Endothelial cell of umbilical vein (primary cell): ENCODE measurements at regions not wholly inside any gene's neighbourhood (a gene's known extent, or its start where the extent isn't known, plus 50 kb on each side); places are given as distances from the start of the nearest gene placed in this dataset.

Source experiments
- BruUV-seq: library from RNA; stranded (reverse); fragments of 400-500 nt; replicated peaks from 2 replicates; lab custom pipeline; 2021; lab: Mats Ljungman, UMichigan
- CTCF ChIA-PET: fragments of 300-600, 350-600 bp; sonication (Branson Sonifier 250); formaldehyde crosslinking; loops from one replicate; lab custom pipeline; 2021; ENCODE audit warnings: antibody characterized with exemption, inconsistent platforms; lab: Charles Lee
- POLR2A ChIA-PET: fragments of 300-600, 350-600 bp; sonication (Branson Sonifier 250); formaldehyde crosslinking; loops from one replicate; lab custom pipeline; 2021; ENCODE audit warnings: antibody characterized with exemption, inconsistent platforms; lab: Charles Lee
- DNase-seq: peaks from one replicate; pipeline ENCODE4 v3.0.0-alpha.2; 2011; ENCODE audit warnings: low read depth, low spot score
- FAIRE-seq: peaks from 2 replicates; lab custom pipeline; 2011; peaks lifted over from hg19 to GRCh38; lab: Jason Lieb, UNC
- H2AFZ ChIP-seq: 2 replicates; pipeline ENCODE4 v1.6.0; 2012; ENCODE audit warnings: low read depth, low read length, control low read depth, inconsistent platforms
- H3K27ac ChIP-seq: 2 replicates; pipeline ENCODE4 v1.5.1; 2011; ENCODE audit warnings: low read depth, mild to moderate bottlenecking, control low read depth, low read length, moderate library complexity; ENCODE audit not compliant: insufficient read depth
- H3K27me3 ChIP-seq, 2 experiments: 2 replicates each; pipeline versions ENCODE4 v1.6.0 to v1.6.1; 2011; ENCODE audit warnings: low read length in 2 of 2, mixed read lengths in 1 of 2; ENCODE audit not compliant: control insufficient read depth in 2 of 2, insufficient read depth in 2 of 2
- H3K36me3 ChIP-seq, 2 experiments: 2 replicates in 1 of 2; 3 replicates in 1 of 2; pipeline ENCODE4 v1.5.1; 2011; ENCODE audit warnings: low read length in 2 of 2, mild to moderate bottlenecking in 1 of 2, moderate library complexity in 1 of 2; ENCODE audit not compliant: control insufficient read depth in 2 of 2, insufficient read depth in 2 of 2; ENCODE audit errors: extremely low read depth in 1 of 2
- H3K4me1 ChIP-seq: 3 replicates; pipeline ENCODE4 v1.5.1; 2011; ENCODE audit warnings: mild to moderate bottlenecking, low read length; ENCODE audit not compliant: control insufficient read depth, insufficient read depth; ENCODE audit errors: extremely low read depth
- H3K4me2 ChIP-seq: 2 replicates; pipeline ENCODE4 v1.6.1; 2011; ENCODE audit warnings: low read length, control low read depth, mixed read lengths; ENCODE audit not compliant: insufficient read depth
- H3K4me3 ChIP-seq, 3 experiments: fragments of 200-600 bp in 1 of 3; sonication (generic), shearing (Covaris generic) in 1 of 3; replicated peaks in 1 of 3; 2 replicates each; pipeline ENCODE4 v1.5.1; 2011 to 2016; ENCODE audit warnings: control low read depth in 3 of 3, low read length in 3 of 3, mild to moderate bottlenecking in 2 of 3, inconsistent platforms in 1 of 3, low read depth in 1 of 3, moderate library complexity in 1 of 3; ENCODE audit not compliant: insufficient read depth in 1 of 3
- H3K79me2 ChIP-seq: 2 replicates; pipeline ENCODE4 v1.6.0; 2012; ENCODE audit warnings: low read length, inconsistent platforms; ENCODE audit not compliant: control insufficient read depth, insufficient read depth
- H3K9ac ChIP-seq: replicated peaks from 2 replicates; pipeline ENCODE3; 2011; ENCODE audit warnings: low read length, control low read depth; ENCODE audit not compliant: insufficient read depth; ENCODE audit errors: extremely low read depth
- H3K9me1 ChIP-seq: replicated peaks from 3 replicates; pipeline ENCODE4 v1.6.0; 2011; ENCODE audit warnings: mild to moderate bottlenecking, low read length; ENCODE audit not compliant: control insufficient read depth, insufficient read depth; ENCODE audit errors: extremely low read depth
- H3K9me3 ChIP-seq: replicated peaks from 2 replicates; pipeline ENCODE4 v1.5.1; 2012; ENCODE audit warnings: low read length, inconsistent platforms; ENCODE audit not compliant: control insufficient read depth, insufficient read depth
- H4K20me1 ChIP-seq: replicated peaks from 2 replicates; pipeline ENCODE3; 2011; ENCODE audit warnings: mild to moderate bottlenecking, low read length; ENCODE audit not compliant: control insufficient read depth, insufficient read depth; ENCODE audit errors: extremely low read depth
- CTCF ChIP-seq, 2 donors: IDR thresholded peaks; 1 replicate in 1 of 2; 2 replicates in 1 of 2; pipeline ENCODE4 v1.5.1; 2011; ENCODE audit warnings: low read length in 2 of 2, mild to moderate bottlenecking in 2 of 2, moderate library complexity in 2 of 2, control low read depth in 1 of 2, inconsistent platforms in 1 of 2, low read depth in 1 of 2; ENCODE audit not compliant: insufficient read depth in 1 of 2; ENCODE audit errors: extremely low read depth in 1 of 2
- FOS ChIP-seq: IDR thresholded peaks from 2 replicates; pipeline ENCODE4 v1.6.1; 2011; ENCODE audit warnings: mild to moderate bottlenecking, low read length, moderate library complexity, borderline replicate concordance; ENCODE audit not compliant: insufficient read depth
- GATA2 ChIP-seq: IDR thresholded peaks from 2 replicates; pipeline ENCODE4 v1.7.0; 2011; ENCODE audit warnings: low read depth, mild to moderate bottlenecking, moderate library complexity, mixed read lengths, low read length; ENCODE audit not compliant: insufficient read length, insufficient read depth
- JUN ChIP-seq: IDR thresholded peaks from 2 replicates; pipeline ENCODE4 v1.6.1; 2011; ENCODE audit warnings: borderline replicate concordance, low read depth; ENCODE audit not compliant: insufficient read length, insufficient read depth
- MAX ChIP-seq: IDR thresholded peaks from 2 replicates; pipeline ENCODE4 v1.6.1; 2011; ENCODE audit not compliant: insufficient read depth, insufficient read length
- MYC ChIP-seq: IDR thresholded peaks from one replicate; pipeline ENCODE4 v1.6.1; 2011; ENCODE audit warnings: mild to moderate bottlenecking, low read depth, low read length
- POLR2AphosphoS5 ChIP-seq: IDR thresholded peaks from 2 replicates; pipeline ENCODE4 v1.6.1; 2012; ENCODE audit warnings: low read depth, mild to moderate bottlenecking, control low read depth, low read length, moderate library complexity; ENCODE audit not compliant: insufficient read depth
- dilution Hi-C: fragments of 300-500 bp; cut with MboI; formaldehyde crosslinking; loops from one replicate; pipeline ENCODE4 v1.15.0; 2019; ENCODE audit warnings: low sequenced_read_pairs; ENCODE audit not compliant: extremely low pct_ligation_motif_present
- intact Hi-C: fragments of 100-400 bp; cut with micrococcal nuclease; formaldehyde crosslinking; loops from one replicate; pipeline ENCODE4 v1.10.0; 2022

DNA sequence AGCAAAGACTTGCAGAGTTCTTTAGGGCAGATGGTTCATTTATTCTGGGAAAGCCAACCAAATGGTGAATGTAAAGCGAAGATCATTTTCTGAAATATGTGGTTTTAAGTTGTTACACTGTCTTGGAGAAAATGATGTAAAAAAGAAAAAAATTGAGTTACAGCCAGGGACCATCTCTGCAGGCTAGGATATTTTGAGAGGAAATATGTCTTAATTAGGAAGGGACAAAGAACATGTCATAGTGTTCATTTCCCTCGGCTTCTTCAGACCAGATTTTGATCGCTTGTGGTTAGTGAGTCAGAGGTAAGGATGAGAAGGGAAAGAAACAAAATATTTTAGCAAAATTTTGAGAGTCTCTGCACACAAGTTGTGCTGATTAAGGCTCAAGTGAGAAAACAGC lies 59.0 kb upstream of the C1QTNF7 start:
- BruUV-seq = no TSS peak
- no peaks in the 10 kb centered on the region for H3K79me2 ChIP-seq
- H3K36me3 ChIP-seq = no peaks in the 10 kb centered on the region
- H2AFZ ChIP-seq = no peak overlapping the region
- DNase-seq (no peak), FAIRE-seq (no peak)
- dilution Hi-C loops (no loop called here), intact Hi-C loops (no loop called here)
- H3K9ac ChIP-seq = no peak overlapping the region
- POLR2A ChIA-PET = no interaction called here
- H3K9me3 ChIP-seq = no peaks in the 10 kb centered on the region
- no peak overlapping the region for H3K4me3 ChIP-seq
- CTCF ChIA-PET = no interaction called here
- no peaks in the 10 kb centered on the region for H3K4me1 ChIP-seq
- no peaks in the 10 kb centered on the region for H3K9me1 ChIP-seq
- H3K4me2 ChIP-seq = no peak overlapping the region
- TF ChIP-seq MYC = no peak
- TF ChIP-seq FOS = no peak
- H3K27ac ChIP-seq = no peak overlapping the region
- H4K20me1 ChIP-seq = no peaks in the 10 kb centered on the region
- no peaks in the 10 kb centered on the region for H3K27me3 ChIP-seq

DNA sequence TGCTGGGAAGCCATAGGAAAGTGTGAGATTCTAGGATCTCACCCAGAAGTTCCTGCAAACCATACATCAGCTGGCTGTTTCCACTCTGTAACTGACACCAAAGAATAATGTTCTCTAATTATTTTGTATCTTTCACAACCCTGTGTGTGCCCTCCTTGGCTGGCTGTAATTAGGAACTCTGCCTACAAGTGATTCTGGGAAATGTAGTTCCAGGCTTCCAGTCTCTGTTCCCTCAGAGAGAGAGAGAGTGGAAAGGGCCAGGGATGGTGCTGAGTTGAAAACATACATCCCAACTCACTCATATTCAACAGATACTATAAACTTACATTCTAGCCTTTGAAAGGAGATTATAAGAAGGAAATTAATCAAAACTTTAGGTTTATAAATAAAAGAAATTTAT lies 57.5 kb upstream of the C1QTNF7 start:
- DNase-seq (no peak), FAIRE-seq (no peak)
- no peak for TF ChIP-seq CTCF (IDR thresholded peaks at IDR 0.05; ENCODE audit: extremely low read depth in 1 of 2, insufficient read depth in 1 of 2, low read depth in 1 of 2, low read length in 2 of 2)
- no peak for TF ChIP-seq MAX
- TF ChIP-seq JUN = no peak
- no peak for TF ChIP-seq GATA2
- no peak for TF ChIP-seq FOS
- no peak for TF ChIP-seq POLR2AphosphoS5
- no peak overlapping the region for H3K9ac ChIP-seq
- no peaks in the 10 kb centered on the region for H3K9me3 ChIP-seq
- no peak overlapping the region for H2AFZ ChIP-seq
- no TSS peak for BruUV-seq
- CTCF ChIA-PET = no interaction called here
- no peaks in the 10 kb centered on the region for H3K36me3 ChIP-seq
- no peaks in the 10 kb centered on the region for H4K20me1 ChIP-seq
- no peaks in the 10 kb centered on the region for H3K9me1 ChIP-seq
- intact Hi-C loops = no loop called here
- H3K4me2 ChIP-seq = no peak overlapping the region
- POLR2A ChIA-PET = no interaction called here
- H3K27me3 ChIP-seq = no peaks in the 10 kb centered on the region
- dilution Hi-C loops = no loop called here
- H3K4me1 ChIP-seq = no peaks in the 10 kb centered on the region
- H3K4me3 ChIP-seq = no peak overlapping the region
- no peaks in the 10 kb centered on the region for H3K79me2 ChIP-seq
- no peak overlapping the region for H3K27ac ChIP-seq
